ENCODE measurements at regions not wholly inside any gene's neighbourhood (a gene's known extent, or its start where the extent isn't known, plus 50 kb on each side); places are given as distances from the start of the nearest gene placed in this dataset.

GRCh38 chr13:106145997-106146864, 389.2 kb downstream of the EFNB2 start:
- no peak for DNase-seq (ENCODE audit: low read depth)
- no peaks in the 10 kb centered on the region for H3K27me3 ChIP-seq (ENCODE audit: control insufficient read depth, insufficient read depth, low read length)
- CTCF ChIA-PET, result no interaction called here
- H3K4me3 ChIP-seq (ENCODE audit: low read depth, low read length), result no peak overlapping the region
- TF ChIP-seq CTCF (IDR thresholded peaks at IDR 0.05; ENCODE audit: insufficient read depth, low read depth, low read length), result no peak
- H3K36me3 ChIP-seq (ENCODE audit: control insufficient read depth, insufficient read depth, low read length), result no peaks in the 10 kb centered on the region
- POLR2A ChIA-PET, result no interaction called here

GRCh38 chr13:106145070-106145469, 390.4 kb downstream of the EFNB2 start:
- no peaks in the 10 kb centered on the region for H3K36me3 ChIP-seq (ENCODE audit: control insufficient read depth, insufficient read depth, low read length)
- no peak for DNase-seq (ENCODE audit: low read depth)
- ChIA-PET CTCF (interaction anchor here (1.5 kb wide), 1 partner anchor 22 kb away, joined by 5 read pairs; no protein-coding TSS in a partner anchor), POLR2A (no interaction called here)
- H3K27me3 ChIP-seq (ENCODE audit: control insufficient read depth, insufficient read depth, low read length), result no peaks in the 10 kb centered on the region
- TF ChIP-seq CTCF (IDR thresholded peaks at IDR 0.05; ENCODE audit: insufficient read depth, low read depth, low read length), result no peak
- H3K4me3 ChIP-seq (ENCODE audit: low read depth, low read length), result no peak overlapping the region

- ChIA-PET CTCF (interaction anchor here (1.1 to 1.5 kb wide), 2 partner anchors 9 to 21 kb away, joined by 3 to 5 read pairs; no protein-coding TSS in a partner anchor), POLR2A (no interaction called here)
- Histone ChIP-seq H3K36me3 (ENCODE audit: control insufficient read depth, insufficient read depth, low read length) (no peaks in the 10 kb centered on the region), H3K4me3 (ENCODE audit: low read depth, low read length) (no peak overlapping the region), H3K27me3 (ENCODE audit: control insufficient read depth, insufficient read depth, low read length) (no peaks in the 10 kb centered on the region)
- TF ChIP-seq CTCF (IDR thresholded peaks at IDR 0.05; ENCODE audit: insufficient read depth, low read depth, low read length), result no peak
- DNase-seq (ENCODE audit: low read depth), result no peak
Measured at GRCh38 chr13:106143930-106144709, 391.3 kb downstream of the EFNB2 start.

- ChIA-PET CTCF (interaction anchor here (1.5 kb wide), 1 partner anchor 21 kb away, joined by 5 read pairs; no protein-coding TSS in a partner anchor), POLR2A (no interaction called here)
- H3K27me3 ChIP-seq (ENCODE audit: control insufficient read depth, insufficient read depth, low read length), result no peaks in the 10 kb centered on the region
- H3K4me3 ChIP-seq (ENCODE audit: low read depth, low read length), result no peak overlapping the region
- no peaks in the 10 kb centered on the region for H3K36me3 ChIP-seq (ENCODE audit: control insufficient read depth, insufficient read depth, low read length)
- DNase-seq (ENCODE audit: low read depth), result no peak
- no peak for TF ChIP-seq CTCF (IDR thresholded peaks at IDR 0.05; ENCODE audit: insufficient read depth, low read depth, low read length)
Measured at GRCh38 chr13:106143392-106143791, 392.1 kb downstream of the EFNB2 start.

GRCh38 chr13:106140476-106140875, 395.0 kb downstream of the EFNB2 start:
- CTCF ChIA-PET, result no interaction called here
- Histone ChIP-seq H3K36me3 (ENCODE audit: control insufficient read depth, insufficient read depth, low read length) (no peaks in the 10 kb centered on the region), H3K27me3 (ENCODE audit: control insufficient read depth, insufficient read depth, low read length) (no peaks in the 10 kb centered on the region), H3K4me3 (ENCODE audit: low read depth, low read length) (no peak overlapping the region)
- no peak for DNase-seq (ENCODE audit: low read depth)
- TF ChIP-seq CTCF (IDR thresholded peaks at IDR 0.05; ENCODE audit: insufficient read depth, low read depth, low read length), result no peak
- POLR2A ChIA-PET, result no interaction called here

Measured in BJ (cell line).